ENCODE measurements at regions not wholly inside any gene's neighbourhood (a gene's known extent, or its start where the extent isn't known, plus 50 kb on each side); places are given as distances from the start of the nearest gene placed in this dataset.

DNA sequence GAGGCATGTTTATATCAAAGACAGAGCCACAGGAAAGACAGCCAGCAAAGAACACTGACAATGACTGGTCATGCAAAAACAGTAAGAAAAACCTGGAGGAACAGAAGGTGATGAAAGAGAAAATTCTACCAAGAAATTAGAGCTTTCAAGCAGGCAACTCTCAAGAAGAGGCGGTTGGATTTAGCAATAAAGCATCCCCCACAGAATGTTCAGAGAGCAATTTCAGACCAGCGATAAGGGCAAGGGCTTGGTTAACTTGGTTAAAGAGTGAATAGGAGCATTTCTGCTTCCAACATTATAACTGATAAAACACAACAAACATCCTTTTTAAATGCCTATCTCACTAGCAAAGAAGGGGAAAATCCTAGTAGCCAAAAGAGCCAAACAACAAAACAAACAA, 68.0 kb upstream of the NCKAP5 start:
- TF ChIP-seq, protein P1, sequence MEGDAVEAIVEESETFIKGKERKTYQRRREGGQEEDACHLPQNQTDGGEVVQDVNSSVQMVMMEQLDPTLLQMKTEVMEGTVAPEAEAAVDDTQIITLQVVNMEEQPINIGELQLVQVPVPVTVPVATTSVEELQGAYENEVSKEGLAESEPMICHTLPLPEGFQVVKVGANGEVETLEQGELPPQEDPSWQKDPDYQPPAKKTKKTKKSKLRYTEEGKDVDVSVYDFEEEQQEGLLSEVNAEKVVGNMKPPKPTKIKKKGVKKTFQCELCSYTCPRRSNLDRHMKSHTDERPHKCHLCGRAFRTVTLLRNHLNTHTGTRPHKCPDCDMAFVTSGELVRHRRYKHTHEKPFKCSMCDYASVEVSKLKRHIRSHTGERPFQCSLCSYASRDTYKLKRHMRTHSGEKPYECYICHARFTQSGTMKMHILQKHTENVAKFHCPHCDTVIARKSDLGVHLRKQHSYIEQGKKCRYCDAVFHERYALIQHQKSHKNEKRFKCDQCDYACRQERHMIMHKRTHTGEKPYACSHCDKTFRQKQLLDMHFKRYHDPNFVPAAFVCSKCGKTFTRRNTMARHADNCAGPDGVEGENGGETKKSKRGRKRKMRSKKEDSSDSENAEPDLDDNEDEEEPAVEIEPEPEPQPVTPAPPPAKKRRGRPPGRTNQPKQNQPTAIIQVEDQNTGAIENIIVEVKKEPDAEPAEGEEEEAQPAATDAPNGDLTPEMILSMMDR (conservative IDR thresholded peaks at IDR 0.05) = no peak
- peaks cover 34% of the 10 kb centered on the region for H3K4me1 Mint-ChIP-seq
- peaks cover 15% of the 10 kb centered on the region for H3K36me3 Mint-ChIP-seq (ENCODE audit: low read depth)
- H3K27me3 Mint-ChIP-seq (ENCODE audit: low read depth) = no peaks in the 10 kb centered on the region
- DNase-seq (ENCODE audit: low read depth, low spot score) = no peak
- no peaks in the 10 kb centered on the region for H3K9me3 Mint-ChIP-seq
- peak overlapping the region; percentile 38 for H3K27ac Mint-ChIP-seq (ENCODE audit: unreplicated experiment)
- H3K4me3 Mint-ChIP-seq = no peak overlapping the region

DNA sequence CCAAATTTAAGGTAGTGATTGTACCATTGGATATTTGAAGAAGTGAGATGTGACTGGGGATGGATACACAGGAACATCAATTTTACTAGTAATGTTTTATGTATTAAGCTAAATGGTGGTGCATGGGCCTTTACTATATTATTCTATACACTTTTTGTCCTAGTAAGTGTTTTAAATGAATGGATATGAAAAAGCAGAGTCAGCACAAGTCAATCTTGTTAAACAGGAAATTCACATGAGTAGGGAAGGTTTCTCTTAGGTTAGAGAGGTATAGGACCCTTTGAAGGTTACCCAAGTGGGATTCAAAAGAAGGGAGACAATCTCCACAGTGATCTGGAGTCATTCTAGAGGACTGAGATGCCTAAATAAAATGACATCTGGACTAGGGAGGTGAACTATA, 71.8 kb upstream of the NCKAP5 start:
- Mint-ChIP-seq H3K9me3 (peaks cover 3% of the 10 kb centered on the region), H3K4me3 (no peak overlapping the region), H3K27ac (ENCODE audit: unreplicated experiment) (no peak overlapping the region), H3K36me3 (ENCODE audit: low read depth) (peaks cover 8% of the 10 kb centered on the region), H3K27me3 (ENCODE audit: low read depth) (no peaks in the 10 kb centered on the region), H3K4me1 (peaks cover 54% of the 10 kb centered on the region)
- DNase-seq (ENCODE audit: low read depth, low spot score) = no peak
- TF ChIP-seq, protein P1 (conservative IDR thresholded peaks at IDR 0.05) = no peak

DNA sequence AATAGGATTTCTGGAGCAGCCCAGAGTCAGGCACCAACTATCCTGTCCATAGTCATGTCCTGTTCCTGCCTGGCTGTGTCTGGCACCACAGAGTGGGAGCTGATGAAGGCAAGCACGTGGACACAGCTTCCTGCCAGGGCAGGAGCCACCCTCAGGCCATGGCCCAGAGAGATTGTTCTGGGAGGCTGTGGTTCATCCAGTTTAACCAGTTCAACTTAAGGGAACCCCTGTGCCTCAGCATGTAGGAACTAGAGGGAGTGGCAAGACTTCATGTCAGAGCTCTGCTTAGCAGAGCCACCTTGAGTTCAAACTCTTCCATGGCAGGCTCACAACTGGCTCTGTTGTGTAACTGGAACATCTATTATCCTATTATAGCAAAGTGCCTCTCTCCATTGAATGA, 73.2 kb upstream of the NCKAP5 start:
- no peak overlapping the region for H3K4me3 Mint-ChIP-seq
- no peaks in the 10 kb centered on the region for H3K27me3 Mint-ChIP-seq (ENCODE audit: low read depth)
- H3K9me3 Mint-ChIP-seq = peaks cover 3% of the 10 kb centered on the region

GRCh38 chr2:133641942-133642725, 73.9 kb upstream of the NCKAP5 start:
- no peak for DNase-seq (ENCODE audit: low read depth, low spot score)
- TF ChIP-seq, protein P1 (conservative IDR thresholded peaks at IDR 0.05) = no peak
- Mint-ChIP-seq H3K36me3 (ENCODE audit: low read depth) (peaks cover 5% of the 10 kb centered on the region), H3K4me3 (no peak overlapping the region), H3K4me1 (peaks cover 38% of the 10 kb centered on the region), H3K27me3 (ENCODE audit: low read depth) (no peaks in the 10 kb centered on the region), H3K9me3 (peaks cover 5% of the 10 kb centered on the region), H3K27ac (ENCODE audit: unreplicated experiment) (no peak overlapping the region)

More for the DNA sequence above, 73.2 kb upstream of the NCKAP5 start:
- Mint-ChIP-seq H3K27ac (ENCODE audit: unreplicated experiment) (no peak overlapping the region), H3K36me3 (ENCODE audit: low read depth) (peaks cover 3% of the 10 kb centered on the region), H3K4me1 (peaks cover 41% of the 10 kb centered on the region)
- TF ChIP-seq, protein P1 (conservative IDR thresholded peaks at IDR 0.05) = no peak
- DNase-seq (ENCODE audit: low read depth, low spot score) = no peak

DNA sequence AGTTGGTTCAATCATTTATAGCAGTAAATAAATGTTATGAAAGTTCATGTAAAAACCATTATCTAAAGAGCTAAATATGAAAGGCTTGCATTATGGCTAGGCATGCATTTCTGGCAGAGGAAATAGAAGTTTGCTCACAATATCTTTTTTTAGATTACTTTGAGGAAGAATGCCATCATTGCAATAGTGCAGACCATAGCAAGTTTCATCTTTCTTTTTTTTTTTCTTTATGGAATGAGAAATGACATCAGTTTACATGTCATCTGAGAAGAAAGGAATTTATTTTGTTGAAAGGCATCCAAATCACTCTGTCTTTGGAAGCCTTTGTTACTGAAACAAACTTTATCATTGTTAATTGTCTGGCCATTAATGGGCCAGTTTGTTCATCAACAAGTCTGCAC, 74.5 kb upstream of the NCKAP5 start:
- Mint-ChIP-seq H3K4me1 (peaks cover 38% of the 10 kb centered on the region), H3K9me3 (peaks cover 6% of the 10 kb centered on the region), H3K27me3 (ENCODE audit: low read depth) (no peaks in the 10 kb centered on the region), H3K36me3 (ENCODE audit: low read depth) (peaks cover 6% of the 10 kb centered on the region), H3K4me3 (no peak overlapping the region), H3K27ac (ENCODE audit: unreplicated experiment) (no peak overlapping the region)
- TF ChIP-seq, protein P1 (conservative IDR thresholded peaks at IDR 0.05) = no peak
- DNase-seq (ENCODE audit: low read depth, low spot score) = no peak

Measured in neural crest cell (in vitro differentiated cells).